ENCODE measurements at regions not wholly inside any gene's neighbourhood (a gene's known extent, or its start where the extent isn't known, plus 50 kb on each side); places are given as distances from the start of the nearest gene placed in this dataset.

DNA sequence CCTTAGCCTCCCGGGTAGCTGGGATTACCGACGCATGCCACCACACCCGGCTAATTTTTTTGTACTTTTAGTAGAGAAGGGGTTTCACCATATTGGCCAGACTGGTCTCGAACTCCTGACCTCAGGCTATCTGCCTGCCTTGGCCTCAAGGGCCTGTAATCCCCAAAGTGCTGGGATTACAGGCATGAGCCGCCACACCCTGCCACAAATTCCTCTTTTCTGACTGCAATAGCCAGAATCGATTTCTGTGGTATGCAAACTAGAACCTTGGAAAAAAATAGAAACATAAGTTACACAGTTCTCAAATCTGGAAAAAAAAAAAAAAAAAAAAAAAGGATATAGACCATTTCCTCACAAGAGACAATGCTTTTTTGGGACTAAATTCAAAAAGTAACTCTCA lies 184.6 kb upstream of the EGLN3 start:
- DNase-seq (ENCODE audit: low read depth in 2 of 2): no peak

DNA sequence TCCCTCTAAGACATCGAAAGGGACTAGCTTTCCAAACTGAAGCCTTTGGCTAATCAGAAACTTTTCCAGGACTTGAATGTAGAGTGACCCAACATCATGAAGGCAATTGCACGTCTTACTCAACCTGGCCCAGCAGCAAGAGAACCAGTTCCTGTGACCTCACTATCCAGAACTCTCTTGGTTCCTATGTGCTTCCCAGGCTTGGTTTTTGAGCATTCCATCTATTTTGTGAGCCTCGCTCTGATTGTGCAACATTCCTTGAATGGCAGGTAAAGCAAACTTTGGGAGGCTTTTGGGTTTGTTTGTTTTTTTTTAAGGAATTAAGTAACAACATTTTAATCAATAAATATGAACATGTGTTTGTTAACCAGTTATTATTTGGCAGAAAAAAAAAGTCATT lies 183.6 kb upstream of the EGLN3 start:
- DNase-seq (ENCODE audit: low read depth in 2 of 2): no peak

DNA sequence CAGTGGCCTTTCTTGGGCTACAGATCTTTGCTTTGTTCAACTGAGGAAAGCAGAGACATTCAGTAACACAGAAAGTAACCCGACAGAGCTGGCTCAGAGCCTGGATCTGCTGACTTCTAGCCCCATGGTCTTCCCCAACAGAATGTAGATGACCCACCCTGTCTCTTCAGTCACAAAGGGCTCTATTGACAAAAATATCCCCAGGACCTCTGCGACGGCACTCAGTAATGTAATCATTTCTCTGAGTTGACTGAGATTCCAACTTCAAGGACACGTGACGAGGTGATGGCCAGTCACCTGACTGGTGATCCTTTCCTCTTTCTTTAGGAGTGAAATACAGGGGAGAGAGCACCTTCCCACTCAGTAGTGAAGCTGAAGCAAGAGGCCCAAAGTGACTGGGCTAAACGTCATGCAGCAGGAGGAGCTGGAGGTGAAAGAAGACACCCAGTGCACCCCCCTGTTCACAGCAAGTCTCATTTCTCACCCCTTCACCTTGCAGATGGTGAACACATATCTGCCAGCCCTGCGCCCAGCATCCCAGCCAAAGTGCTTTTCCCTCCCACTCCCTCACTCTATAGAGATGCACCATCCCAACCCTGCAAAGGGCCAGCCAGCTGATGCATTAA lies 179.2 kb upstream of the EGLN3 start:
- DNase-seq (ENCODE audit: low read depth in 2 of 2): no peak

DNA sequence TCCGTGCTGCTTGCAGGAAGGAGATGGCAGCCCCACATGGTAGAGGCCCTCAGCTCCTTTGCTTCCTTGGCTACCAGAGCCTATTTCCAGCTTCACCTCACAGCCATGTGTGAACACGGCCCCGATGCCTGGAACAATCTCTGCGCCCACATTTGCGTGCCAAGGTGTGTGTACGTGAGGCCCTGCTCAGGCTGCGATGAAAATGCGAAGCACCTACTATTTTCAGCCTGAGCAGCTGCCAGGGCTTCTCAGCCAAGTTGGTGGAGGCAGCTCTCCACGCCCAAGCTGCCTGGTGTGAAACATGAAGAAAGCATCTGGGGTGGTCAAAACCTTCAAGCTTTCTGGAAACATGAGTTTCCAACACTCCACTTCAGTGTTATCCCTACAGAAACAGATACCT lies 177.8 kb upstream of the EGLN3 start:
- DNase-seq (ENCODE audit: low read depth in 2 of 2): no peak

DNA sequence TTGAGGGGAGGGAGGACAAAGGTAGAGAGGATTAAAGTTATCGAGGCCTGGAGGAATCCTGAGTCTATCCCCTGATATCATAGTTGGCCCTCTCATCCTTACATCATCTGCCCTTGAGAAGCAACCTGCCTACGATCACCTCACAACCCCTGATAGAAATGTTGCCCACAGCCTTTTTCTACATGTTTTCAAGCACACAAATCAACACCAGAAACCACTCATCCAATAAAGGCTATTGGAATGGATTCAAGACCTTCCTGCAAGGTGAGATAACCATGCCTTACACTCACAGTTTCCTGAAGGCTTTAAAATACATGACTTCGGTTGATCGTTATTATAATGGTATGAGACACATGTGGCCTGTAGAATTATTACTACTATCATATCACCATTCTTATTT lies 175.7 kb upstream of the EGLN3 start:
- DNase-seq (ENCODE audit: low read depth in 2 of 2): no peak

DNA sequence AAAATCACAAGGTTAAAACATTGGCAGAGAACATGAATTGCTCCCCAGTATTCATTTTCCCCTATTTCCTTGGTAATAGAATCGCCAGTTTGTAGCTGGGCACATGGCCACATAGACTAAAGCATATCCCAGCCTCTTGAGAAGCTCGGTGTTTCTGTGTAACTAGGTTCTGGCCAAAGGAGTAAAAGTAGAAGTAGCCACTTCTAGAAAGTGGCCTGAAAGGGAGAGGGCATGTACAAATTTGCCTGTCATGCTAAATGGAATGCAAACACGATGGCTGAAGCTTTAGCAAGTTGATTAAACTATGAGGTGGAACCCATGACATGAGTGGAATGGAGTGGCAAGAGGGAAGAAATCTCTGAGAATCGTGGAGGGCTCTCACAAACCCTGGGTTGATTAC lies 173.7 kb upstream of the EGLN3 start:
- no peak for DNase-seq (ENCODE audit: low read depth in 2 of 2)

DNA sequence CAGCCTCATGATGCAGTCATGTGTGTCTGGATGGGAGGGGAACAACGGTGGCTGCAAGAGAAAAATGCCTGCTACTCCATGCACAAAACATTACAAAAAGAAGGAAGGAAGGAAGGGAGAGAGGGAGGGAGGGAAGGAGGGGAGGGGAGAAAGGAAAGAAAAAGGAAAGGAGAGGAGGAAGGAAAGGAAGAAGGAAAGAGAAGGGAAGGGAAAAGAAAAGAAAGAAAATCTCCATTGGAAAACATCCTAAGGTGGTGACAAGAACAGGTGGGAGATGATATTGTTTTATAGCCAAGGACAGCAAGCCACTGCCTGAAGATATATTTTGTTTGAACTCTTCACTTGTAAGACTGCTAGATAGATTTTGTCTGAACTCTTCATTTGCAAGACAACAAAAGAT lies 171.8 kb upstream of the EGLN3 start:
- DNase-seq (ENCODE audit: low read depth in 2 of 2): no peak

DNA sequence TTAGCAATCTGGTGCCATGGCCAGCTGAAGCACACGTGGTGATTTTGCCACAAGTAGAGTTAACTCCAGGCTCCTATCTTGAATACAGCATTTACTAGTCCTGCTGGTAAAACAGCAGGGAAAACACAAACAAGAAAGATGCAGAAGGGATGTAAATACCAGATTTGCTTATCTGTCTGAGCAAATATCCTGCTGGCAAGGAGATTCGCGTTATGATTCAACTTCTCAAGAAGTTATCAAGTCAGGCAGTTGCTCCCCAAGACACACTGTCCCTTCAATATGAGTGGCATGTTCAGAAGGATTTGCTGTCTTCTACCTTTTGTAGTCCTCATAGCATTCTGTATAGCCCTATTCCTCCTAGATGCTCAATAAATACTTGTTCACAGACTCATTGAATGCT lies 171.2 kb upstream of the EGLN3 start:
- no peak for DNase-seq (ENCODE audit: low read depth in 2 of 2)

DNA sequence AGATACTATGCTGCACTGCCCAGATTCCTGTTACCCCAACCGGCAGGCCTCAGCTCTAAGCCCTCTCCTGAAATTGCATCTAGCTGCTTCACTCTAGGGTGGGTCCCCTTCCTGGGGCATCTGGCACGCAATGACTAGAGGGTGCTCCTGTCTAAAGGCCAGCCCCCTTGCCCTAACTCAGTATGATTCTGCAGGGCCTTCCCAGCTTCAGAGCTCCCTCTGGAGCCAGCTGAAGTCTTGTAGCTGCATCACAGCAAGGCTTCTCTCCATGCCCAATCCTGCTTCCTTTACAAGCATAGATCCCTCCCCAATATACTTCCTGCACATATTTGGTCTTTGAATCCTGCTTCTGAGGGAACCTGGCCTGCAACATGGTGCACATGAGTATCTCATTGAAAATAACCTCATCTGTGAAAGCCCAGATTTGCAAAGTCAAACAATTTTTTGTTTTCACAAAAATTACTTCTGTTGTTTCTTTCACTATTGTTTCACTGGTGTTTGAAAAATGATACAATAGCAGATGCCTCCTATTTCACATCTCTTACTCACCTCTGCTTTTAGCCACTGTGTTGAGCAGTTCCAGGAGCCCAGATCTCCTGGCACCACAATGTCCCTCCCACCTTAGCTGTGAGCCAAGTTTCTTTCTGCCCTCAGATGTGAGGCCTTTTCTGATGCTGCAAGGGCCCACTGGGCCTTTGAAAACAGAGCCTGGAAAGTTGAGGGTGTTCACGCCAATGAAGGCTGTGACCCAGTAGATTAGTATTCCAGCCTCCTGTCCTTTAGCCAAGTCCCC lies 169.5 kb upstream of the EGLN3 start:
- no peak for DNase-seq (ENCODE audit: low read depth in 2 of 2)

DNA sequence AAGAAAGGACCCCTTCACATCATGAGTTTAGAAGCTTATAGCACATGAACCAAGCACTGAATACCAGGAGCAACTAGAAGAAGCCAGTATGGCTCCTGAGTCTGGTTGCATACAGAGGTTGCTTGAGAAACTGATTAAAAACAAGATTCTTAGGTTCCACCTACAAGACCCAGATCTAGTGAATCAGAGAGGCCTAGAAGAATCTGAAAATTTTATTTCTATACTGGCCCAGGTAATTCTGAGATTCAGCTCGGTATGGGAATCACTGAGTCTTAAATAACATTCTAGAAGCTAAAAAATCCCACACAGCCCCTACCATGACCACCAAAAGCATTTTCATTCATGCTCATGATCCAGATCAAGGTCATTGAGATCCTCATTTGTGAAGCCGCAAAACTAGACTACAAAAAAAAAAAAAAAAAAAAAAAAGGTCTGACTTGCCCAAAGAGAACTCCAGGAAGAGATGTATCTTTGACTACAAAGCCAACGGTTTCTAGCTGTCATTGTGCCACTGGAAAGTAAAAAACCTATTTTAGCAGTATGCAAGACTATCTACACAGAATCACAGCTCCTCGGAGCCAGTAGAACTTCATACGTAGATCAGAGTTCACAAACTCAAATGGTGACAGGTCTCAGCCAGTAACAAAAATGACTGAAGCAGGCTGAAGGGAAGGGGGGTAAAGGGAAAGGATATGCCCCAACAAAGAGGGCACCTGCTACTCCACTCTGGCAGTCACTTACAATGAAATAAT lies 168.4 kb upstream of the EGLN3 start:
- no peak for DNase-seq (ENCODE audit: low read depth in 2 of 2)

DNA sequence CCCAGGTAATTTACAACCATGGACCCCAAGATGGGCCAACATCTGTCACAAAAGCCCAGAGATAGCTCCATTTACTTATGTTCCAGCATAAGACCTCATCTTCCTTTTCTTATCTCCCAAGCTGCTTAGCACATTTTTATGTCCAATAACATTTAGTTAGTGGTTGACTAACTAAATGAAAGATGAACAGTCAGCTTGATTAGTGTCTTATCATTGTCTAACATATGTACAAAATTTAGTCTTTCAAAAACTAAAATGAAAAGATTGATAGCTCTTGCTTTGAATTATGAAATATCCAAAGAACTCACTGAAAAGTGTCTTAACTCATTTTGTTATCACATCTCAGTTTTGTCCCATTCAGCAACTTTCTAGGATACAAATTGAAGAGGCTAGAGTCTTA lies 163.1 kb upstream of the EGLN3 start:
- no peak for DNase-seq (ENCODE audit: low read depth in 2 of 2)

DNA sequence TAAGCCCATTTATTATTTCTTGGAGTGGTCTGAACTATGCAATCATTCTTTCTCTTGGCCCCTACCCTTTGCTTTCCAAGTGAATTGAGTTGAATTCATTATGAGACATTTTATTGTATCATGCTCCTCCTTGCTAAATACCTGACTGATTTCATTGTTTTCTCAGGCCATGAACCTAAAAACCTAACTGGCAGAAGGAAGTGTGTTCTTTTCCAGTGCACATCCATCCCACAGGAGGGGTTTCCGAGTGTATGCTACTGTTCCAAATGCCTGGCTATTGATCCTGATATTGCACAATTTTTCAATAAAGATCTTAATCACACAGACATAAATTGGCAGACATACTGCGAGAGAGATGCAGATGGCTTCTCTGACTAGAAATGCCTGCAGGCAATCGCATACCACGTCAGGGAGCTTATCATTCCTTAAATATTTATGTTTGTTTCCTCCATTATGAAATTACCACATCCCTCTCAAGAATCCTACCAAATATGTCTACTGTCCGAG lies 162.2 kb upstream of the EGLN3 start:
- no peak for DNase-seq (ENCODE audit: low read depth in 2 of 2)

DNA sequence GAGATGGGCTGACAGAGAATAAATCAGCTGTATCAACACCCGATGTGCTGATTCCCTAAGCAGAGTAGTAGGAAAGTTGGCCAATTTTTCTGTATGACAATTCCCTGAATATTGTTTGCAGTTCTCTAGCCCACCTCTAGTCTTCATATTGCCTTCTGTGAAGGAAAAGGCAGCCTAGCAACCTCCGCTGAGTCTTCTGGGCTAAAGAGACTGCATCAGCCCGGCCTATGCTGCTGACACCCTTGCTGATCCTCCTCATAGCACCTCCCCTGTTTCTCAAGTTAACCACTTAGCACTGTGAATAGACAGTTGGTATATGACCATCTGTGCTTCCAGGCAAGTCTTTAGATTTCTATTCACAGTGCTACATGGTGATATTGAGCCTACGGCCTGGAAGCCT lies 161.1 kb upstream of the EGLN3 start:
- no peak for DNase-seq (ENCODE audit: low read depth in 2 of 2)

DNA sequence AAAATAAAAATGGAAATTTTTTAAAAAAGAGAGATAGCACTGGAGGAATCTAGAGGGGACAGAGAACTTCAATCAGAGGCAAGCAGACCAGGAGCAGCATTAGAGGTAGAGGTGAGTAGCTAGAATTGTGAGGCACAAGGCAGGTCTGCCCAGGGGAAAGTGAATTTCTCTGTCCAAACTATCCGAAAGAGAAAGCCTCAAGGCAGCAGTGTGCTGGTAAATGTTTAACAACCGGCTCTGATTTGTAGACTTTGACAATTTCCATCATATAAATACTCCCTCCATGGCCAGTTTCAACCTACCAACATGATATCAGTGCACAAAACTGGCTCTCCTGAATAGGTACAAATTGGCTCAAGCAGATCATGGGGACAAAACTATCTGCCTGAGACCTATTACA lies 160.6 kb upstream of the EGLN3 start:
- no peak for DNase-seq (ENCODE audit: low read depth in 2 of 2)

DNA sequence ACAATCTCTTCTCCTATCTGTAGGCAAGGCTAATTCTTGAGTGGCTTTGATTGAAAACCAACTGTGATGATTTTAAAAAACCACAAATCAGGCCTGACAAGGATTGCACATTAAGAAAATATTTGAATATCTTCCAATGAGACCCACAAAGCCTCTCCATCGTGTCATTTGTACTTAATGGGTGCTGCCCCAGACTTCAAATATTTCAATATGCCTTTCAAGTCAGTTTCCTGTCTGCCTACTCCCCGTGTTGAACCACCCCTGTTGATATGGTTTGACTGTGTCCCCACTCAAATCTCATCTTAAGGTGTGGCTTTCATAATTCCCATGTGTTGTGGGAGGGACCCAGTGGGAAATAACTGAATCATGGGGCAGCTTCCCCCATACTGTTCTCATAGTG lies 159.7 kb upstream of the EGLN3 start:
- no peak for DNase-seq (ENCODE audit: low read depth in 2 of 2)

DNA sequence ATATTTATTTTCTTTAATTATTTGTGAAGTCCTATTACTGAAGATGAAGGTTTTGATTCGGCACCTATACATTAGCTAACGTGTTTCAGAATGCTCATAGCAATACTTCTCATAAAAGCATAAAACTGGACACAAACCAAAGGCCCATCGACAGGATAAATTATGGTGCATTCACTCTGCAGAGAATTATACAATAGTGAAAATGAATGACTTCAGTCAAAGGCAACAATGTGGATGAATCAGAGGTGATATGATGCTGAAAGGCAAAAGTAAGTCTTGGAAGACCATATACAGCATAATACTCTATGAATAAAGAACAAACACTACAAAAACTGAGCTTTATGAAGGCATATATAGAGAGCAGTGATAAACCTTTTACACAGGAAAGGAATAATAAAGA lies 156.6 kb upstream of the EGLN3 start:
- DNase-seq (ENCODE audit: low read depth in 2 of 2): no peak

DNA sequence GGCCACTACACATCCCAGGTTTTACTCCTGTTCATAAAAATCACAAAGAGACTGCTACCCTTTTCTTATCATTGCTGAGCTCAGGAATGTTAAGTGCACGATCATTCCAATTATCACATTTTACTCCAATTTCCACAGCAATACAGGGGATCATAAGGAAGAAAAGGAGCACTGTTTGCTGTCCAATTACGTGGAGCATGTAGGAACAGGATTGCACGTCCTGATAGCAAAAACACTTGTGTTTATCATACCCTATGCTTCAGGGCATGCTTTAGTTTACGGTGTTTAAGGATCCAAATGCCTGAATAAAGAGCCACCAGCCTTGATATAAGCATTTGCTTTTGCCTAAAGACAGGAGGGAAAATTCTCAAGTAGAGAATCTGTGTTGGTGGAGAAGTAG lies 155.4 kb upstream of the EGLN3 start:
- DNase-seq (ENCODE audit: low read depth in 2 of 2): no peak

DNA sequence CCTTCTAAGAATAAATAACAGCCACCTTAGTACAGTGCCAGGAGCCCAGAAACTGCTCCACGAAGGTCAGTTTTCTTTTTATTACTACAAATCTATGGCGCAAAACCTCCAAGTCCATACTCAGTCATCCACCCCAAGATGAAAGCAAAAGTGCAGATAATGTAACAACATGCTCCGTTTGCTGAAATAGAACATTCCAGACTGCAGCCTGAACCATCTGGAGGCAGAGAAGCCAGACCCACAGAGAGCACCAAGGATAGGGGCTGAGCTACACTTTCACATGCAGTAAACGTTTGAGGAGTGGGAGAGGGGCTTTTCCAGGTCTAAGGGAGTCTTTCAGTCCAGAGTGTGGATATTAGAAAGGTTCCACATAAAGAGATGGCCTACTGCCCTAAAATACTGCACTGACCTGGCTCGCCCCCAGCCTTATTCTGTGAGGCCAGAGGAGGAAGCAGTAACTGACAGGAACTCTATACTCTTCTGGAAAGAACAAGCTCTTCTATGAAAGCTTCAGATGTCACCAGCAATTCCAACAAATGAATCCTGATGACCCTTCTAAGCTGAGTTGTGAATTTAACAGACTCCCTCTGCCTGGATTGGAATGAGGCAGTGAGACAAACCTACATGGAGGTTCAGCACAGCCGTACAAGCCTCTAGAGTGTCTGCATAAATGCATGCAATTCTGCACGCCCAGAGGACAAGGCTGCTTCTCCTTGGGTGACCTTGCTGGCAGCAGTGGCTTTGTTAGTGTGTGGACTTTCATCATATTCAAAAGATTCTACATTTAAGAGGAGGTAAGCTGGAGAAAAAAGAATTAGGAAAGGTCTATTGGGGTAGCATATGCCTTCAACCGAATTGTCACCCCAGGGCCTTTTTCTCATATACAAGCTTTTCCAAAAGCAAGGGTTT lies 153.9 kb upstream of the EGLN3 start:
- no peak for DNase-seq (ENCODE audit: low read depth in 2 of 2)

DNA sequence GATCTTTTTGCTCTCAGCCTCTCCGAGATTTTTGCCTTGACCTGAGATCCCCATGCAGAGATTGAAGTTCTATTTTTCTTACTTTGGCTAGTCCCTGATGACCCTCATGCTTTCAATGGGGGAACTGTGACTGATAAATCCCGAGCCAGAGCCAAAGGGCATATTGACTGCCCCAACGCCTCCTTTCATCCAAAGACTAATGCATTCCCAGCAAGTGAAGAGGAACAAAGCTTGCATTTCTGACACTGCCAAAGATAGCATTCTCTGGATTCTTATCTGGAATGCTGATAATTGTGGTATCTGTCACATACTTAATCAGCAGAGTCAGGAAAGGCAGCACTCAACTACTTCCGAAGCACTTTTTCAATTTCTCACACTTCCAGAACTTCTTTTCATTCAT lies 152.3 kb upstream of the EGLN3 start:
- no peak for DNase-seq (ENCODE audit: low read depth in 2 of 2)

DNA sequence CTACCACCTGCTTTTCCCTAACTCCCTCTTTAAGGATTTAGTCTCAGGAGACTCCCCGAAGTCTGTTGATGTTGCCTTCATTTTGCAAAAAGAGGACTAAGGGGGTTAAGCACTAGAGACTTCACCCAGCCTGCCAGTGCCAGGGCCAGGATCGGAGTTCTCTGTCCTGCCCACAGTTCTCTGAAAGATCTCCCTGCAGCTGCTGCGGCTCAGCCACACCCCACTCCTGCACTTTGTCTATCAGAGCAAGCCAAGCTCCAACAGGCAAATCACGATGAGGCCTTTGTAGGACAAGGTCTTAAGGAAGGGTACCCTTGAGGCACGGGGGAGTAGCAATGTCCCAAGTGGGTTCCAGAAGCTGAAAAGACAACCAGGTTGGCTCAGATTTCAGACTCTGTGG lies 148.8 kb upstream of the EGLN3 start:
- no peak for DNase-seq (ENCODE audit: low read depth in 2 of 2)

DNA sequence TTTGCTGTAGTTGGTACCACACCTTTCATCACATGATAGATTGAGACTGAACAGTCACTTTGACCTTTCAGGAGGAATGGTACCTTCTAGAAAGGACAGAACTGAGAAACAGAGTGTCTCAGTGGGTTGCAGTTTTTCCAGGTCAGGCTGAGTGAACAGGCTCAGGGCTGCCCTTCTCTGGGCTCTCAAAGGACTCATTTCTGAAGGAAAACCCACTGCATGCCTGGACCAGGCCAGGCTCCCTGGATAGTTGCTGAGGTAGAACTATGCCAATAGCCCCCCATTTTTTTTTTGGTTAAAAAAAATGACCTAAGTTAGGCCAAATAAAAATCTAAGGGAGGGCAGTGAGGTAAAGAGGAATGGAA lies 148.1 kb upstream of the EGLN3 start:
- DNase-seq (ENCODE audit: low read depth in 2 of 2): no peak
